Fibroblast of villous mesenchyme (primary cell): ENCODE measurements at regions not wholly inside any gene's neighbourhood (a gene's known extent, or its start where the extent isn't known, plus 50 kb on each side); places are given as distances from the start of the nearest gene placed in this dataset.

Experiments used
- DNase-seq: peaks from one replicate; pipeline ENCODE4 v3.0.0-alpha.2; 2010; ENCODE audit warnings: low read depth
- H3K4me3 ChIP-seq: 2 replicates; pipeline ENCODE4 v1.5.1; 2011; ENCODE audit warnings: low read depth, mild to moderate bottlenecking, low read length
- TF ChIP-seq, protein P1 (sequence below): IDR thresholded peaks from 2 replicates; pipeline ENCODE4 v1.5.1; 2012; ENCODE audit warnings: low read depth, mild to moderate bottlenecking, low read length; ENCODE audit not compliant: insufficient read depth

DNA sequence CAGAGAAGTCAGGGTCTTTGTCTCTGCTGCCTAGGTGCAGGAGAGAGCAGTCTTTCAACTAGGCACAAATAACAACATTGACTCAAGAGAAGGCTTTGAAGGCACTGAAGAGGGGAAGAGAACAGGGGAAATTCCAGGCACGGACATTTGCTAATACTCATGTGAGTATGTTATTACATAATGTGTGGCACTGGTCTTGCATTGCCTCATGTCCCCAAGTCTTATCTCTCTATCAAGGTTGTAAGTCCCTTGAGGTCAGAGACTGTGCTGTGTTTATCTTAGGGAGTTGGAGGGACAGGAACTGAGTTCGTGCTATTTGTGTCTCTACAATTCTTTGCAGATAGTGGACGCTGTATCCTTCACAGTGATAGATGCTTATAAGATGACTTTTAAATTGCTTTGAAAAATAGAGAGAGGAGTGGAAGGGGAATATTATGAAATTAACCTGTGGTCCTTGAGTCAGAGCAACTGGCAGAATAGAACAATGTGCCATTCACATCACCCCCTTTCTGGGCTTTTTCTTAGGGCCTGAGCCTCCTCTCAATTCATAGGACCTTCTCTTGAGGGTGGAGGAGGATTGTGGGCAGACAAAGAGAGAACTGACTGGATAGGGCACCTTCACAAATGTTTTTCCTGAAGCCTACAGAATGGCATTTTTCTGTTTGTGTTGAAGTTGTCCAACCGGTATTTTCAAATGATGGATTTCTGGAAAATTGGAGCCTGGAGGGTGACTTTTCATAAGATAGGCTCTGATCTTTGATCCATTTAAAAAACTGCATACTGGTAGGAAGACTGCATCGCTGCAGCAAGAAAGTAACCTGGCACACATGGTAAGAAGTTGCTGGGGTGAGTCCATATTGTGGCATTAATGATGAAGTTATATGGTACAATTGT is 96.6 kb upstream of the CXCR4 start:
- no peak overlapping the region for H3K4me3 ChIP-seq
- TF ChIP-seq, protein P1, sequence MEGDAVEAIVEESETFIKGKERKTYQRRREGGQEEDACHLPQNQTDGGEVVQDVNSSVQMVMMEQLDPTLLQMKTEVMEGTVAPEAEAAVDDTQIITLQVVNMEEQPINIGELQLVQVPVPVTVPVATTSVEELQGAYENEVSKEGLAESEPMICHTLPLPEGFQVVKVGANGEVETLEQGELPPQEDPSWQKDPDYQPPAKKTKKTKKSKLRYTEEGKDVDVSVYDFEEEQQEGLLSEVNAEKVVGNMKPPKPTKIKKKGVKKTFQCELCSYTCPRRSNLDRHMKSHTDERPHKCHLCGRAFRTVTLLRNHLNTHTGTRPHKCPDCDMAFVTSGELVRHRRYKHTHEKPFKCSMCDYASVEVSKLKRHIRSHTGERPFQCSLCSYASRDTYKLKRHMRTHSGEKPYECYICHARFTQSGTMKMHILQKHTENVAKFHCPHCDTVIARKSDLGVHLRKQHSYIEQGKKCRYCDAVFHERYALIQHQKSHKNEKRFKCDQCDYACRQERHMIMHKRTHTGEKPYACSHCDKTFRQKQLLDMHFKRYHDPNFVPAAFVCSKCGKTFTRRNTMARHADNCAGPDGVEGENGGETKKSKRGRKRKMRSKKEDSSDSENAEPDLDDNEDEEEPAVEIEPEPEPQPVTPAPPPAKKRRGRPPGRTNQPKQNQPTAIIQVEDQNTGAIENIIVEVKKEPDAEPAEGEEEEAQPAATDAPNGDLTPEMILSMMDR = no peak
- no peak for DNase-seq

DNA sequence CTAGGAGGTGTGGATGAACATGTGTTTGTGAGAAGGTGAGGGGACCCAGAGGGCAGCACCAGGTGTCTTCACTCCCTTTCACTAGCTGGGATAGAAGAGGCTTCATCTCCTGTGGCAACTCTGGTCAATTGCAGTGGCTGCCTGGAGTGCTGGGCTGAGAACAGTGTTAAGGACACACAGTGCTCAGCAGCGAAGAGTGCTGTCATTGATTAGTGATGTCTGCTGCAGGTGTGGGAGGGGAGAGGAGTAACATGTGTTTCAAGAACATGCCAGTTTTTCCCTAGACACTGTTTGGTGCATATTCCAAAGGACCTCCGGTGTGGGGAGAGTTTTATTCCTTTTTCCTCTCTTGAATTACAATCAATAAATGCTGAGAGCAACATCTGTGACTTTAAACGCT is 95.9 kb upstream of the CXCR4 start:
- DNase-seq = no peak
- TF ChIP-seq, protein P1 = no peak
- no peak overlapping the region for H3K4me3 ChIP-seq

DNA sequence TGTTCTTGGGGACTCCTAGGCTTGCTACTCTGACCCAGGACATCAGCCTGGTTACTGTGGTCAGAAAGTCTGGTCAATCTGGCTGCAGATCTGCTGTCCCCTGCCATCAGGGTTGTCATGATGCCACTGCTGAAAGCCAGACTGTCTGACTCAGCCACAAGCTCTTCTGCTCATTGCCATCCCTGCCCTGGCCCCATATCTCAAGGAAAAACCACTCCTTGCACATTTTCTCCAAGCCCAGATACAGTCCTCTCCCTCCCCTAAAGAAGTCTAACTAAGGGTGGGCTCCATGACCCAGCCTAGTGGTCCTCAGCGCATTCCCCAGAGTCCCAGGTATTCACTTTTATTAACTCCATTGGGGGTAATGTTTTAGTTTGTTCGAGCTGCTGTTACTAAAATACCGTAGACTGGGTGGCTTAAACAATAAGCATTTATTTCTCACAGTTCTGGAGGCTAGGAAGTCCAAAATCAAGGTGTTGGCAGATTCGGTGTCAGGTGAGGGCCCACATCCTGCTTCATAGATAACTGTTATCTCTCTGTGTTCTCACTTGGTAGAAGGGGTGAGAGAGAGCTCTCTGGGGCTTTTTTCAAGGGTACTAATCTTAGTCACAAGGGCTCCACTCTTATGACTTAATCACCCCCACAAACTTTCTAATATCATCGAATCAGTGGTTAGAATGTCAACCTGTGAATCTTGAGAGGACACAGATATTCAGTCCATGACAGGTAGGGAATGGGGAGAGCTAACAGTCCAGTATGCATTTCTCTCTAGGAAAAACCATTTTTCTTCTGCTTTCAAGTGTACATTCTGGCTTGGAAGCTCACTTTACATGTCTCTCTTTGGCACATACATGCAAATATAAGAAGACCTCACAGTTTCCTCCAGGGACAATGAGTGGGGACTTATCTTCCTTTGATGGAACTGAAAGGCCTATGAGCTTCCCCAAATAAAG is 94.8 kb upstream of the CXCR4 start:
- no peak for DNase-seq
- TF ChIP-seq, protein P1 = no peak
- no peak overlapping the region for H3K4me3 ChIP-seq

DNA sequence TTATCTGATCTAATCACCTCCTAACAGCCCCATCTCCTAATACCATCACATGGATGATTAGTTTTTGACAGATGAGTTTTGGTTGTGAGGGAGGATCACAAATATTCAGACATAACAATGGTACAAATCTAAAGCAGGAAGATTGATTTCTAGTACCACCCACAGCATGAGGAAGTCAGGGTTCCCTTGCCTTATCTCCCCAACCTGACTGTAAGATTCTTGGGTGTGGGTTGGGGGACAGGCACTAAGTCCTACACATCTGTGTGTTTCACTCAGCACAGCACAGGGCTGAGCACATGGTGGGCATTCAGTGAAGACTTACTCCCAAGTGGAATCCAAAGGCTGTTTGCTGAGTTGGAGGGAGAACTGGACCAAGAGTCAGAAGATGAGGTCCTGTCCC is 93.8 kb upstream of the CXCR4 start:
- TF ChIP-seq, protein P1 = no peak
- no peak for DNase-seq
- no peak overlapping the region for H3K4me3 ChIP-seq

DNA sequence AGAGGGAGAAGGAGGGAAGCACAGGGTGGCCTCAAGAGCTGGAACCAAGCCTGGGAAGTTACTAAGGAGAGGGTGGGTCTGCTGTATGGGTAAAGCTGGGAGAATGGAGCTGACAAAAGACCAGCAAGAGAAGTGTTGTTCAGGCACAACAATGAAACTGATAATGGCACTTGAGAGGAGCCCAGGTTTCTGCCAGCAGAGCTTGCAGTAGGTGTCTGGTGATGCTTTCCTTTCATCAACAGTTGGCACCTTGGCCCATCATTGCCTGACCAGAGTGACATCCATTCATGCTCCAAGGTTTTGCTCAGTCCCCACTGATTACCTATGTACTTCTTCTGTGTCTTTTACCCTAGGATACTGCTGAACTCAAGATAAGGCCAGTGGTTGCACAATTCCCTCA is 92.9 kb upstream of the CXCR4 start:
- no peak overlapping the region for H3K4me3 ChIP-seq
- no peak for DNase-seq
- TF ChIP-seq, protein P1 = no peak

DNA sequence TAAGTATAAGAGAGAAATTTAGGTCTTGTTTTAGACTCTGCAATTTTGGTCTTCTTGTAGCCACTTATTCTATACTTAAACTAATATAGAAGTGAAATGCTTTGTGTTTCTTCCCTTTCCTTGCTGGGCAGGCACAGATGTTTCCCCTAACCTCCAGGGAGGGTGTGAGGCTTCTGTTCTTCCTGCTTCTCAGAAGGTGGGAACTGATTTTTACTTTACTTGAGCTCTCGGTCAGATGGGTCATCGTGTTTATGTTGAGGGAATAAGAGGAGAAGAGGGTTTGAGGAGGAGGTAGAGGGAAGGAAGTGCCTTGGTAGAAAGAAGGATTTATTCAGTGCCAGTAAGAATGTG is 92.5 kb upstream of the CXCR4 start:
- no peak overlapping the region for H3K4me3 ChIP-seq
- TF ChIP-seq, protein P1 = no peak
- no peak for DNase-seq
